OCI-LY3 (cell line): ENCODE measurements at regions not wholly inside any gene's neighbourhood (a gene's known extent, or its start where the extent isn't known, plus 50 kb on each side); places are given as distances from the start of the nearest gene placed in this dataset.

Source experiments
- EZH2phosphoT487 ChIP-seq: fragments of 200-600 bp; shearing (Covaris generic); IDR thresholded peaks from 2 replicates; pipeline ENCODE4 v1.6.1; 2018; ENCODE audit warnings: antibody characterized with exemption, mixed run types, low read depth
- TF ChIP-seq, protein P1 (sequence below): fragments of 200-600, 300-600 bp; sonication (generic); IDR thresholded peaks from 2 replicates; pipeline ENCODE4 v1.5.1; 2014; ENCODE audit warnings: antibody characterized with exemption, low read length, low read depth

DNA sequence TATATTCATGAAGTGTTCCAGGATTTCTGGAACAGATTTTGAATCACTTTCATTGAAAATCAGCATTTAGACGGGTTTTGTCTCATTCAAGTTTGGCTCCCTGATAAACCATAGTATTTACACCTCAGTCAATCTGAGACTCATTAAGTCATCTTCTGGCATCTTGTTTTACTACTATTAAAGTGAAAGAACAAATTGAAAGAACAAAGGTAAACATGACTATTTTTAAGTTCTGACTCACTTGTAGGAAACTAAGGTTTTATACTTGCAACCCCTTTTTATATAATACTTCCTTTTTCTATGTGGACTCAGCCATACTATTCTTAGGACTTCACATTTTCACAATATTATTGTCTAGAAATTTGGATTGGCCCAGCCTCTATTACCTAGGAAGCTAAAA, 854.4 kb downstream of the SQOR start:
- TF ChIP-seq, protein P1, sequence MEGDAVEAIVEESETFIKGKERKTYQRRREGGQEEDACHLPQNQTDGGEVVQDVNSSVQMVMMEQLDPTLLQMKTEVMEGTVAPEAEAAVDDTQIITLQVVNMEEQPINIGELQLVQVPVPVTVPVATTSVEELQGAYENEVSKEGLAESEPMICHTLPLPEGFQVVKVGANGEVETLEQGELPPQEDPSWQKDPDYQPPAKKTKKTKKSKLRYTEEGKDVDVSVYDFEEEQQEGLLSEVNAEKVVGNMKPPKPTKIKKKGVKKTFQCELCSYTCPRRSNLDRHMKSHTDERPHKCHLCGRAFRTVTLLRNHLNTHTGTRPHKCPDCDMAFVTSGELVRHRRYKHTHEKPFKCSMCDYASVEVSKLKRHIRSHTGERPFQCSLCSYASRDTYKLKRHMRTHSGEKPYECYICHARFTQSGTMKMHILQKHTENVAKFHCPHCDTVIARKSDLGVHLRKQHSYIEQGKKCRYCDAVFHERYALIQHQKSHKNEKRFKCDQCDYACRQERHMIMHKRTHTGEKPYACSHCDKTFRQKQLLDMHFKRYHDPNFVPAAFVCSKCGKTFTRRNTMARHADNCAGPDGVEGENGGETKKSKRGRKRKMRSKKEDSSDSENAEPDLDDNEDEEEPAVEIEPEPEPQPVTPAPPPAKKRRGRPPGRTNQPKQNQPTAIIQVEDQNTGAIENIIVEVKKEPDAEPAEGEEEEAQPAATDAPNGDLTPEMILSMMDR, result no peak
- TF ChIP-seq EZH2phosphoT487, result no peak
